ENCODE measurements at regions not wholly inside any gene's neighbourhood (a gene's known extent, or its start where the extent isn't known, plus 50 kb on each side); places are given as distances from the start of the nearest gene placed in this dataset.

DNA sequence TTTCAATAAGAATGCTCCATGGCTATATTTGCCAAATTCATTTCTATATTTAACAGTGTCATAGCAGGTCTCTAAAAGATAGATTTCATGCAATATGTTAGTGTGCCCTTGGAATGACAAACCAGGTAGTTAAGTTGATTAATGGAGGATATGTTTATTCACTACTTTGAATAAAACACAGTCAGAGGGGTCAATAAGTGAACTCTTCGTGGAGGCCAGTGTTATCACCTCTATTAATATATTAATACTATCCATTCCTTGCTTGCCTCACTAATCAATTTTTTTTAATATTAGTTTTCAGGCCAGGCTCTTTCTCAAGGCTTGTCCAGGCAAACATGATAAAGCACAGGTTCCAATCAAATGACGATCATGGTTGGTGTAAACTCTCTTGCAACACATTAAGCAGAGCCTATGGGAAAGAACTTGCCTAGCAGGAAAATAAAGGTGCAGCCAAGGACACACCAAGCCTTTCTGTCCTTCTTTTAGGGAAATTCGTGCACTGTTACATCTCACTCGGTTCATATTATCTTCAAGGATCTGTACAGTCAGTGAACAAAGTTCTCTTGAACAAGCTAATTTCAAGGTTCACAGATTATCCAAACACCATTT is 144.7 kb downstream of the DCK start:
- H3K36me3 ChIP-seq (replicated peaks): no peaks in the 10 kb centered on the region
- no peaks in the 10 kb centered on the region for H3K27me3 ChIP-seq (replicated peaks)
- no peak overlapping the region for H3K4me3 ChIP-seq (ENCODE audit: low read depth, low read length)
- no peak for DNase-seq
- in situ Hi-C loops (cut with HindIII; ENCODE audit: low pct_ligation_motif_present, low sequenced_read_pairs): loop anchor here (25.0 kb wide), 1 partner anchor 99 kb away; no protein-coding TSS in a partner anchor
- no peak overlapping the region for H3K27ac ChIP-seq
- TF ChIP-seq, protein P1, sequence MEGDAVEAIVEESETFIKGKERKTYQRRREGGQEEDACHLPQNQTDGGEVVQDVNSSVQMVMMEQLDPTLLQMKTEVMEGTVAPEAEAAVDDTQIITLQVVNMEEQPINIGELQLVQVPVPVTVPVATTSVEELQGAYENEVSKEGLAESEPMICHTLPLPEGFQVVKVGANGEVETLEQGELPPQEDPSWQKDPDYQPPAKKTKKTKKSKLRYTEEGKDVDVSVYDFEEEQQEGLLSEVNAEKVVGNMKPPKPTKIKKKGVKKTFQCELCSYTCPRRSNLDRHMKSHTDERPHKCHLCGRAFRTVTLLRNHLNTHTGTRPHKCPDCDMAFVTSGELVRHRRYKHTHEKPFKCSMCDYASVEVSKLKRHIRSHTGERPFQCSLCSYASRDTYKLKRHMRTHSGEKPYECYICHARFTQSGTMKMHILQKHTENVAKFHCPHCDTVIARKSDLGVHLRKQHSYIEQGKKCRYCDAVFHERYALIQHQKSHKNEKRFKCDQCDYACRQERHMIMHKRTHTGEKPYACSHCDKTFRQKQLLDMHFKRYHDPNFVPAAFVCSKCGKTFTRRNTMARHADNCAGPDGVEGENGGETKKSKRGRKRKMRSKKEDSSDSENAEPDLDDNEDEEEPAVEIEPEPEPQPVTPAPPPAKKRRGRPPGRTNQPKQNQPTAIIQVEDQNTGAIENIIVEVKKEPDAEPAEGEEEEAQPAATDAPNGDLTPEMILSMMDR (IDR thresholded peaks at IDR 0.05; ENCODE audit: low read depth, low read length, missing control alignments): no peak

DNA sequence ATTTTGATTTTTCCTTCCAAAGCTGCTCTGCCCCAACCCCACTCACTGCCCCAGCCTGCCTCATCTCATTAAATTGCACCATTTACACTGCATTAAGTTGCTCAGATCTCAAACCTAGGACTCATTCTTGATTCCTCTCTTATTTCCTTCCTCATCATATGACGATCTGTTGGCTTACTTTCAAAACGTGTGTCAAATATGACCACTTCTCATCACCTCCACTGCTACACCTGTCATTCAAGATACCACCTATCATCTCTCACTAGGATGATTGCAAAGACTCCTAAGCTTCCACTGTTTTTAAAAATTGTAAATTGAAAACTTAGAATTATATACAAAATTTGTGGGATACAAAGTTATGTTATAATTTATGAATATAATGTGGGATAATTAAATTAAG is 147.1 kb downstream of the DCK start:
- no peak for DNase-seq
- Histone ChIP-seq H3K36me3 (replicated peaks) (no peaks in the 10 kb centered on the region), H3K4me3 (ENCODE audit: low read depth, low read length) (no peak overlapping the region), H3K27ac (no peak overlapping the region), H3K27me3 (replicated peaks) (no peaks in the 10 kb centered on the region)
- in situ Hi-C loops (cut with HindIII; ENCODE audit: low pct_ligation_motif_present, low sequenced_read_pairs): loop anchor here (25.0 kb wide), 1 partner anchor 97 kb away; no protein-coding TSS in a partner anchor
- TF ChIP-seq, protein P1 (IDR thresholded peaks at IDR 0.05; ENCODE audit: low read depth, low read length, missing control alignments): no peak

DNA sequence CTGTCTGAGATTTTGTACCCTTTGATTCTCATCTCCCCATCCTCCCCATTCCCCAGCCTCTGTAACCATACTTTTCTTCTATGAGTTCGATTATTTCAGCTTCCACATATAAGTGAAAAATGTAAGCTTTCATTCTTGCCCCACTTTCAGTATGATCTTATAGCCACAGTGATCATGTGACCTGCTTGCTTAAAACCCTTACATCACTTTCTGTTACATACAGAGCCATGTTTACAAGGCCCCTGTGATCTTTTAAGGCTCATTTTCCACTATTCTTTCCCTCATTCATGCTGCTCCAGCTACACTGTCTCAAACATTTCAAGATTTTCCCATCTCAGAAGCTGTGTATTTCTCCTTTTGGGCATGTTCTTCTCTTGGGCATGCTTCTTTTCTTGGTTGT is 147.7 kb downstream of the DCK start:
- no peak for DNase-seq
- H3K4me3 ChIP-seq (ENCODE audit: low read depth, low read length): no peak overlapping the region
- no peaks in the 10 kb centered on the region for H3K36me3 ChIP-seq (replicated peaks)
- no peaks in the 10 kb centered on the region for H3K27me3 ChIP-seq (replicated peaks)
- no peak overlapping the region for H3K27ac ChIP-seq
- in situ Hi-C loops (cut with HindIII; ENCODE audit: low pct_ligation_motif_present, low sequenced_read_pairs): loop anchor here (25.0 kb wide), 1 partner anchor 96 kb away; no protein-coding TSS in a partner anchor
- TF ChIP-seq, protein P1 (IDR thresholded peaks at IDR 0.05; ENCODE audit: low read depth, low read length, missing control alignments): no peak

DNA sequence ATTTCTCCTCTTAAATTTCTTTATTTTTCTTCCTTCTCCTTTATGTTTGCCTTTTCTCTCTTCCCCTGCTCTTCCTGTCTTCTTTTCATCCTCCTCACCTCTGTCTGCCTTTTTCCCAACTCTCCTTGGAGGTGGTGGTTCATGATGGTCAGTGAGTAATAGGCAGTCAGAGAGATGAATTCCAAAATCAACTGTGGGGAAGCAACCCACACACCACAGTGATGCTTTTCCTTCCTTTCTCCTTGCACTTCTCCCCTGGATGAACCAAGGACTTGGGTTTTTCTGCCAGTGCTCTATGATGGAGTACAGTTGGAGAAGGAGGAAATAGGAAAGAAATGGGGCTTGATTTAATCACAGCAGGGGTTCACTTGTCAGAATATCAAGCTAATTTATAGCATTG is 153.8 kb downstream of the DCK start:
- Histone ChIP-seq H3K27me3 (replicated peaks) (no peaks in the 10 kb centered on the region), H3K4me3 (ENCODE audit: low read depth, low read length) (no peak overlapping the region), H3K36me3 (replicated peaks) (no peaks in the 10 kb centered on the region), H3K27ac (no peak overlapping the region)
- peak; percentile 12 for DNase-seq
- TF ChIP-seq, protein P1 (IDR thresholded peaks at IDR 0.05; ENCODE audit: low read depth, low read length, missing control alignments): no peak
- in situ Hi-C loops (cut with HindIII; ENCODE audit: low pct_ligation_motif_present, low sequenced_read_pairs): loop anchor here (25.0 kb wide), 1 partner anchor 90 kb away; no protein-coding TSS in a partner anchor

DNA sequence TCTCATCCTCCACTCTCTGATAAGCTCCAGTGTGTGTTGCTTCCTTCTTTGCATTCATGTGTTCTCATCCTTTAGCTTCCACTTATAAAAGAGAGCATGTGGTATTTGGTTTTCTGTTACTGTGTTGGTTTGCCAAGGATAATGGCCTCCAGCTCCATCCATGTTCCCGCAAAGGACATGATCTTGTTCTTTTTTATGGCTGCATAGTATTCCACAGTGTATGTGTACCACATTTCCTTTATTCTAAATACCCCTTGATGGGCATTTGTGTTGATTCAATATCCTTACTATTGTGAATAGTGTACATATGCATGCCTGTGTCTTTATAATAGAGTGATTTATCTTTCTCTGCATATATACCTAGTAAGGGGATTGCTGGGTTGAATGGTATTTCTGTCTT is 155.1 kb downstream of the DCK start:
- Histone ChIP-seq H3K4me3 (ENCODE audit: low read depth, low read length) (no peak overlapping the region), H3K27ac (no peak overlapping the region), H3K36me3 (replicated peaks) (no peaks in the 10 kb centered on the region), H3K27me3 (replicated peaks) (no peaks in the 10 kb centered on the region)
- no peak for DNase-seq
- in situ Hi-C loops (cut with HindIII; ENCODE audit: low pct_ligation_motif_present, low sequenced_read_pairs): loop anchor here (25.0 kb wide), 1 partner anchor 89 kb away; no protein-coding TSS in a partner anchor
- TF ChIP-seq, protein P1 (IDR thresholded peaks at IDR 0.05; ENCODE audit: low read depth, low read length, missing control alignments): no peak

DNA sequence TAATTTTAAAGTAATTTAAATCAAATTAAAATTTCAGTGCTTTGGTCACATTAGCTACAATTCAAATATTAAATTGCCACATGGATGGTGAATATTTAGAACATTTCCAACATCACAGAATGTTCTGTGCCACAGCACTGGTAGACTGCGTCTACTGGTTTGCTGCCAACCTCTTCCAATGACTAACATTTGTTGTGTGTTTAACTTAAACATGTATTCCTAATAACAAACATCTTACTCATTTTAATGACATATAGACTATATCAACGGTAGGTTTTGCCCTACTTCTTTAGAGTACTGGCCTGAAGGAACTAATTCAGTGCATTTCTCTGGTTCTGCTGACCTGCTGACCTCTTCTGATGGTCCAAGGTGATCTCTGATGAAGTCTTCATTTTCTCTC is 157.6 kb downstream of the DCK start:
- no peak overlapping the region for H3K4me3 ChIP-seq (ENCODE audit: low read depth, low read length)
- TF ChIP-seq, protein P1 (IDR thresholded peaks at IDR 0.05; ENCODE audit: low read depth, low read length, missing control alignments): no peak
- H3K27me3 ChIP-seq (replicated peaks): no peaks in the 10 kb centered on the region
- DNase-seq: no peak
- in situ Hi-C loops (cut with HindIII; ENCODE audit: low pct_ligation_motif_present, low sequenced_read_pairs): no loop called here
- H3K27ac ChIP-seq: no peak overlapping the region
- no peaks in the 10 kb centered on the region for H3K36me3 ChIP-seq (replicated peaks)
